Activated CD8-positive, alpha-beta memory T cell treated with anti-CD3 and anti-CD28 coated beads, Interleukin-2, amount 10 ng/mL, durations not matched to agents 7 days and 5 days (primary cell): ENCODE measurements at regions not wholly inside any gene's neighbourhood (a gene's known extent, or its start where the extent isn't known, plus 50 kb on each side); places are given as distances from the start of the nearest gene placed in this dataset.

Experiments used
- ATAC-seq: fragments of 150-1000 bp; cut with Tn5 transposase; one replicate; pipeline ENCODE4 v1.10.0; 2021; ENCODE audit warnings: moderate library complexity
- CTCF ChIA-PET: fragments of 350-600 bp; sonication (Branson Sonifier 250); formaldehyde crosslinking; loops from one replicate; lab custom pipeline; 2021; ENCODE audit warnings: antibody characterized with exemption; lab: Charles Lee
- DNase-seq: peaks from one replicate; pipeline ENCODE4 v3.0.0-alpha.2; 2020
- H3K27ac Mint-ChIP-seq: one replicate; pipeline ENCODE4 v1.8.0; 2021; ENCODE audit warnings: mild to moderate bottlenecking, mixed read lengths
- H3K27me3 Mint-ChIP-seq: one replicate; pipeline ENCODE4 v1.8.0; 2021; ENCODE audit warnings: mixed read lengths
- H3K36me3 Mint-ChIP-seq: one replicate; pipeline ENCODE4 v1.8.0; 2021; ENCODE audit warnings: mild to moderate bottlenecking, mixed read lengths
- H3K4me1 Mint-ChIP-seq: one replicate; pipeline ENCODE4 v1.8.0; 2021; ENCODE audit warnings: mixed read lengths
- H3K4me3 Mint-ChIP-seq: one replicate; pipeline ENCODE4 v1.8.0; 2021; ENCODE audit warnings: mild to moderate bottlenecking, moderate library complexity, mixed read lengths
- H3K9me3 Mint-ChIP-seq: one replicate; pipeline ENCODE4 v1.8.0; 2022; ENCODE audit warnings: low read depth, mixed read lengths

- Mint-ChIP-seq H3K4me1 (peaks cover 20% of the 10 kb centered on the region), H3K27me3 (no peaks in the 10 kb centered on the region), H3K4me3 (no peak overlapping the region), H3K9me3 (peaks cover 5% of the 10 kb centered on the region), H3K36me3 (peaks cover 9% of the 10 kb centered on the region), H3K27ac (no peak overlapping the region)
- CTCF ChIA-PET, result no interaction called here
- no peak for DNase-seq
- no peak for ATAC-seq
Measured at GRCh38 chr2:241935774-241936173, 66.2 kb downstream of the RTP5 start.

GRCh38 chr2:241936457-241937133 lies 67.1 kb downstream of the RTP5 start:
- Mint-ChIP-seq H3K27me3 (no peaks in the 10 kb centered on the region), H3K9me3 (peaks cover 5% of the 10 kb centered on the region), H3K36me3 (peaks cover 9% of the 10 kb centered on the region), H3K4me3 (no peak overlapping the region), H3K4me1 (peaks cover 26% of the 10 kb centered on the region), H3K27ac (no peak overlapping the region)
- no peak for ATAC-seq
- CTCF ChIA-PET, result no interaction called here
- DNase-seq, result no peak

DNA sequence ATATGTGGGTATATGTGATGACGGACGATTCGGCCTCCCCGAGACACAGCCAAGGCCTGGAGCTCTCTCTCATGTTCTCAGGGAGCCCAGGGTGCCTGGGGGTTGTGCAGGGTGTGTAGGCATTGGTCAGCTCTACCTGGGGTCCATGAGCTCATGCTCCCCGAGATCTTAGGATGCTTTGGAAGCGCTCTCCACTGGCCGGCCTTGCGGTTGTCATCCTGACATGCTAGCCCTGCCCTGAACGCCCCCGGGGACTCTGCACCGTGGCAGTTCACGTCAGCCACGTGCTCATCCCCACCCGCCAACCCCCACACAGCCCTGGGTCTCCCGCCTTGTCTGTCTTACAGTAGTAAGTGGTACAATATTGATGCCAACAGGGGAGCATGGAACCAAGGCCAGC lies 67.8 kb downstream of the RTP5 start:
- CTCF ChIA-PET, result no interaction called here
- H3K4me1 Mint-ChIP-seq, result peaks cover 26% of the 10 kb centered on the region

DNA sequence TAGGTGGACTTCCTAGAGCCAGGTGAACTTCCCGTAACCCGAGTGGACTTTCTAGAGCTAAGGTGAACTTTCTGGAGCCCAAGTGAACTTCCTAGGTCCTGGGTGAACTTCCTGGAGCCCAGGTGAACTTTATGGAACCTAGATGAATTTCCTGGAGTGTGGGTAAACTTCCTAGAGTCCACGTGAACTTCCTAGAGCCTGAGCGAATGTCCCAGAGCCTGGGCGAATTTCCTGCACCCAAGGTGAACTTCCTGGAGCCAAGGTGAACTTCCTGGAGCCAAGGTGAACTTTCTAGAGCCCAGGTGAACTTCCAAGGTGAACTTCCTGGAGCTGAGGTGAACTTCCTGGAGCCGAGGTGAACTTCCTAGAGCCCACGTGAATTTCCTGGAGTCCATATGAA lies 70.0 kb downstream of the RTP5 start:
- CTCF ChIA-PET, result interaction anchor here (1.8 kb wide), 1 partner anchor 12 kb away, joined by 9 read pairs; no protein-coding TSS in a partner anchor
- peaks cover 17% of the 10 kb centered on the region for H3K4me1 Mint-ChIP-seq

More for the DNA sequence above, 67.8 kb downstream of the RTP5 start:
- no peak for DNase-seq
- Mint-ChIP-seq H3K27me3 (no peaks in the 10 kb centered on the region), H3K9me3 (peaks cover 5% of the 10 kb centered on the region), H3K36me3 (peaks cover 9% of the 10 kb centered on the region), H3K27ac (no peak overlapping the region), H3K4me3 (no peak overlapping the region)
- ATAC-seq, result no peak

GRCh38 chr2:241940329-241940728 lies 70.8 kb downstream of the RTP5 start:
- Mint-ChIP-seq H3K27ac (no peak overlapping the region), H3K27me3 (no peaks in the 10 kb centered on the region), H3K9me3 (peaks cover 5% of the 10 kb centered on the region), H3K4me1 (peaks cover 14% of the 10 kb centered on the region), H3K36me3 (peaks cover 8% of the 10 kb centered on the region), H3K4me3 (no peak overlapping the region)
- DNase-seq, result no peak
- ATAC-seq, result no peak
- CTCF ChIA-PET, result no interaction called here

More for the DNA sequence above, 70.0 kb downstream of the RTP5 start:
- ATAC-seq (no peak), DNase-seq (no peak)
- Mint-ChIP-seq H3K27ac (no peak overlapping the region), H3K36me3 (peaks cover 9% of the 10 kb centered on the region), H3K4me3 (no peak overlapping the region), H3K9me3 (peaks cover 5% of the 10 kb centered on the region), H3K27me3 (no peaks in the 10 kb centered on the region)

DNA sequence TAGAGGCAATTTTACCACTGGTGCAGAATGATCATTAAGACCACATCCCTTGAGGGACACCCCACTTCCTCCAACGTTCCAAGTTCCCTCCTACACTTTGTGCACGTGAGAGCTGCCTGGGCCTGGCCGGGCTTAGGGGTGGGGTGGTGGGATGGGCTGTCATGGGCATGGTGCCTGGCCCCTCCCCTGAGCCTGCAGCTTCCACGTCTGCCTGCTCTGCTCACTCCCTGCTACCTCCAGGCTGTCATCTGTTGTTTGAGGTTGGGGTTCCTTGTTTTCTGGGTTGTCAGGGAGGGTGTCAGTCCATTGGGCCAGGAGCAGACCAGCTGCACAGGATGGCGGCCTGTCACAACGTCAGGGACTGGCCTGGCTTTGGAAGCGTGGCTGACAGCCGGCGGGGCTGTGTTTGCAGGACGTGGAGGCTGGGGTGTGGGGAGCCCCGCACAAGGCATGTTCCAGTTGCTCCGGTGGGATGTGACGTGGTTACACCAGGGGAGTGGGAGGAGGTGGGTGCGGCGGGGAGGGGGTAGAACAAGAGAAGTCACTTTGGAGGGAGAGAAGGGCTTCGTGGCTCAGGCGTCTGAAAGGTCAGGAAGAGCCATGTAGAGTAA lies 72.3 kb downstream of the RTP5 start:
- H3K4me1 Mint-ChIP-seq, result peaks cover 8% of the 10 kb centered on the region
- no peak for ATAC-seq
- peaks cover 4% of the 10 kb centered on the region for H3K9me3 Mint-ChIP-seq
- H3K4me3 Mint-ChIP-seq, result no peak overlapping the region
- no peaks in the 10 kb centered on the region for H3K27me3 Mint-ChIP-seq
- no peaks in the 10 kb centered on the region for H3K36me3 Mint-ChIP-seq
- no peak overlapping the region for H3K27ac Mint-ChIP-seq
- DNase-seq, result no peak
- CTCF ChIA-PET, result interaction anchor here (1.1 kb wide), 1 partner anchor 9 kb away, joined by 5 read pairs; no protein-coding TSS in a partner anchor

- no peaks in the 10 kb centered on the region for H3K36me3 Mint-ChIP-seq
- H3K9me3 Mint-ChIP-seq, result peaks cover 4% of the 10 kb centered on the region
- H3K27me3 Mint-ChIP-seq, result no peaks in the 10 kb centered on the region
- DNase-seq, result no peak
- H3K4me1 Mint-ChIP-seq, result peaks cover 8% of the 10 kb centered on the region
- ATAC-seq, result no peak
- no peak overlapping the region for H3K4me3 Mint-ChIP-seq
- H3K27ac Mint-ChIP-seq, result no peak overlapping the region
- CTCF ChIA-PET, result no interaction called here
Measured at GRCh38 chr2:241942416-241943208, 73.1 kb downstream of the RTP5 start.

DNA sequence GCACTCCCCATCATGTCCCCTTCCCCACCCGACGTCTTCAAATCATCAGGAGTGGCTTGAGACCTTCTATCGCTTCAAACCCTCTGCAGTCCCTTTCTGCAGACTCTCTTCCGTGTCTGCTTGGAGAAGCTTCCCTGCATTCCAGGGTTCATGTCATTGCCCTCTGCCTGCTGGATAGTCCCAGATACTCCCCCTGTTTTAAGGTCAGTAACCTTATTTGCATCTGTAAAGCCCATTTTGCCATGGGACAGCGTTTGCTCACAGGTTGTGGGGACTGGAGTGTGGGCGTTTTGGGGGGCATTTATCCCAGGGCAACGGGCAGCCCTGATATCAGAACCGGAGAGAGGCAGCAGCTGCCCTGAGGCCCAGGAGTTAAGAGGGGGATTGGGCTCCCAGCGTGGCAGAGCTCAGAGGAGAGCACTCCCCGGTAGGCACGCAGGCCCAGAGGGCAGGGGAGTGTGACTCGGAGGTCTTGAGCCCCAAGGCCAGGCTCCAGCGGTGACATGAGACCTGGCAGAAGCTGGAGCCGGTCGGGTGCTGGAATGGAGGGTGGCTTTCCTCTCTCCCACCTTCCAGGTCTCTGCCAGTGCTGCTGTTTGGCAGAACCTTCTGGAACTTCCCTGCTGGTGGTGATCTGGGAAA lies 73.8 kb downstream of the RTP5 start:
- Mint-ChIP-seq H3K27me3 (no peaks in the 10 kb centered on the region), H3K4me1 (peaks cover 8% of the 10 kb centered on the region), H3K36me3 (no peaks in the 10 kb centered on the region), H3K27ac (no peak overlapping the region), H3K4me3 (no peak overlapping the region), H3K9me3 (peaks cover 4% of the 10 kb centered on the region)
- CTCF ChIA-PET, result no interaction called here
- no peak for DNase-seq
- ATAC-seq, result no peak

DNA sequence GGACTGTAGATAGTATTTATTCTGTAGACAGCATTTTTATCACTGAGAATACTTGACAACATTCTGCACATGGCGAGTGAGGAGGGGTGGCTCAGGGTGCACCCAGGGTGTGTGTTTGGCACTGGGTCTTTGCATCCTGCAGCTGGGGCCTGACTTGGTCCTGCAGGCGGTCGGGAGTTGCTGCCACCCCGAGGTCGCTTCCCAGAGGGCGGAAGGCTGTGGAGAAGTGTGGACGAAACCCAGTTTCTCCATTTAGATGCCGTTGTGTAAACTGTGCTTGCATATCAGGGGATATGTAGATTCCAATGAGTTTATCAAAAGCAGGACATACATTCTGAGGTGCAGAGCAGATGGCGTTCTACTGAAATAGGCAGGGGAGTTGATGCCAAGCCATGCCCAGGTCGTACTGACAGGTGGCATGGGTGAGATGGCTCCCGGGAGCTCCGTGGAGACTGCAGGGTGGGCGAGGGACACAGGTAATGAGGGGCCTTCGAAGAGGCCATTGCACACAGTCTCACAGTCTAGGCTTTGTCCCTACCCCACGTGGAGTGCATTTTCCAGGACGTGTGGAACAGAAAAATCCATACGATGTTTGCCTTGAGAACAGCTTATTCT lies 74.5 kb downstream of the RTP5 start:
- CTCF ChIA-PET, result no interaction called here
- H3K4me3 Mint-ChIP-seq, result no peak overlapping the region
- H3K27me3 Mint-ChIP-seq, result no peaks in the 10 kb centered on the region

DNA sequence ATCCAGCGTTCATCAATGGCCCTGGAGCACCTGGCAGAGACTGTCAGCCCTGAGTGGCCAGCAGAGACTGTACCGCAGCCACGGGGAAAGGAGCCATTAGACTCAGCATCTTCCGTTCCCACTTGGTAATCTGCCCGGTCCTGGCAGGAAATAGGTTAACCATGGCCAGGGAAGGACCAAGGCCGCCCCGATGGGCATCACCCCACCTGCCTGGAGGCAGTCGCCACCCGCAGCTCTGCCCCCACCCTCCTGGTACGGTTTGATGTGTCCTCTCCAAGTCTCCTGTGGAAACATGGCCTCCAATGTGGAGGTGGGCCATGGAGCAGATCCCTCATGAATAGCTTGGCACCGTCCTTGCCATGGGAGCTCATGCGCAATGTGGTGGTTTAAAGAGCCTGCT lies 75.3 kb downstream of the RTP5 start:
- H3K9me3 Mint-ChIP-seq, result peaks cover 4% of the 10 kb centered on the region
- DNase-seq (no peak), ATAC-seq (no peak)
- H3K36me3 Mint-ChIP-seq, result no peaks in the 10 kb centered on the region
- CTCF ChIA-PET, result no interaction called here
- H3K4me1 Mint-ChIP-seq, result peaks cover 6% of the 10 kb centered on the region
- no peak overlapping the region for H3K4me3 Mint-ChIP-seq
- no peak overlapping the region for H3K27ac Mint-ChIP-seq
- H3K27me3 Mint-ChIP-seq, result no peaks in the 10 kb centered on the region

More for the DNA sequence above, 74.5 kb downstream of the RTP5 start:
- Mint-ChIP-seq H3K9me3 (peaks cover 4% of the 10 kb centered on the region), H3K27ac (no peak overlapping the region), H3K36me3 (no peaks in the 10 kb centered on the region), H3K4me1 (peaks cover 6% of the 10 kb centered on the region)
- no peak for DNase-seq
- ATAC-seq, result no peak

DNA sequence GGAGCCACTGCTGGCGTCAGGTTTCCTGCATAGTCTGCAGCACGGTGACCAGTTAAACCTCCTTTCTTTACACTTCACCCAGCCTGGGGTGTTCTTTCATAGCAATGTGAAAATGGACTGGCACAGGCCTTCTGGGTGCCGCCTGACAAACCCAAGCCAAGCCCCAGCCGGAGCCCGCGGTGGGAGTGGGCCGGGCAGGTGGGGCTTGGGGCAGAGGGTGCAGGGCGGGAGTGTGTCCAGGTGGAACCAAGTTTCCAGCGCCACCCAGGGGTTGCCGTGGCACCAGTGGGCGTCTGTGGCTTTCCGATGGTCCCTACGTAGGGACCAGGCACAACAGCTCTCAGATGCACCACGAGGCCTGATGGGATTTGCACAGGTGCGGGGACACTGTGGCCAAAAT lies 75.8 kb downstream of the RTP5 start:
- ATAC-seq (no peak), DNase-seq (no peak)
- Mint-ChIP-seq H3K4me1 (peaks cover 6% of the 10 kb centered on the region), H3K4me3 (no peak overlapping the region), H3K9me3 (peaks cover 4% of the 10 kb centered on the region), H3K36me3 (no peaks in the 10 kb centered on the region), H3K27ac (no peak overlapping the region), H3K27me3 (no peaks in the 10 kb centered on the region)
- CTCF ChIA-PET, result no interaction called here

DNA sequence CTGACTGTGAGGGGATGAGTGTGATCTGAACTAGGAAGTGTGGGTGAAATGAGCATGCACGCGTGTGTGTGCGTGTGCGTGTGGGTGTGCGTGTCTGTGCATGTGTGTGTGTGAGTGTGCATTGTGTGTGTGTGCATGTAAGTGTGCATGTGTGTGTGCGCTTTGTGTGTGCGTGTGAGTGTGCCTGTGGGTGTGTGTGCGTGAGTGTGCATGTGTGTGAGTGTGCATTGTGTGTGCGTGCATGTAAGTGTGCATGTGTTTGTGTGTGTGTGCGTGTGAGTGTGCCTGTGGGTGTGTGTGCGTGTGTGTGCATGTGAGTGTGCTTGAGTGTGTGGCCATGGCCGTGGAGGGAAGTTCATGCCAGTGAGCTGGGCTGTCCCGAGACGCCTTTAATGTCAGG lies 76.3 kb downstream of the RTP5 start:
- CTCF ChIA-PET, result no interaction called here
- Mint-ChIP-seq H3K27me3 (no peaks in the 10 kb centered on the region), H3K9me3 (peaks cover 4% of the 10 kb centered on the region), H3K4me3 (no peak overlapping the region), H3K36me3 (no peaks in the 10 kb centered on the region), H3K4me1 (peaks cover 6% of the 10 kb centered on the region), H3K27ac (no peak overlapping the region)
- DNase-seq (no peak), ATAC-seq (no peak)
